GM12878 (cell line): ENCODE measurements at regions not wholly inside any gene's neighbourhood (a gene's known extent, or its start where the extent isn't known, plus 50 kb on each side); places are given as distances from the start of the nearest gene placed in this dataset.

Experiments used
- ATAC-seq: fragments of 200-7000 bp; cut with Tn5 transposase; 3 replicates; pipeline ENCODE4 v1.9.1; 2020; ENCODE audit warnings: mild to moderate bottlenecking, moderate library complexity
- BruUV-seq: library from RNA; stranded (reverse); fragments of 400-500 nt; replicated peaks from 2 replicates; lab custom pipeline; 2021; lab: Mats Ljungman, UMichigan
- CTCF ChIA-PET: fragments of 300-600 bp; sonication (Branson Sonifier 250); formaldehyde crosslinking; extraction: SDS; loops from one replicate; lab custom pipeline; 2021; ENCODE audit warnings: inconsistent platforms; lab: Yijun Ruan, JAX
- POLR2A ChIA-PET: fragments of 350-600 bp; formaldehyde crosslinking; extraction: SDS; loops from one replicate; lab custom pipeline; 2021; ENCODE audit warnings: inconsistent platforms; lab: Charles Lee
- RAD21 ChIA-PET: fragments of 300-600 bp; sonication (Branson Sonifier 250); formaldehyde crosslinking; loops from one replicate; lab custom pipeline; 2023; ENCODE audit warnings: antibody characterized with exemption; ENCODE audit not compliant: unreplicated experiment; lab: Charles Lee
- SMC1A ChIA-PET: fragments of 300-600 bp; sonication (Branson Sonifier 250); formaldehyde crosslinking; loops from one replicate; lab custom pipeline; 2023; ENCODE audit not compliant: unreplicated experiment, uncharacterized antibody; lab: Charles Lee
- DNase-seq: peaks from one replicate; pipeline ENCODE4 v3.0.0-alpha.2; 2011; ENCODE audit warnings: low read depth, low spot score
- FAIRE-seq: peaks from 3 replicates; lab custom pipeline; 2011; peaks lifted over from hg19 to GRCh38; lab: Jason Lieb, UNC
- H2AFZ ChIP-seq: 2 replicates; pipeline ENCODE4 v1.6.0; 2011; ENCODE audit warnings: low read depth, low read length, control low read depth; ENCODE audit not compliant: control insufficient read depth
- H3K27ac ChIP-seq: 2 replicates; pipeline ENCODE4 v1.5.1; 2011; ENCODE audit warnings: control low read depth; ENCODE audit not compliant: control insufficient read depth, insufficient read depth
- H3K27me3 ChIP-seq, 2 experiments: replicated peaks in 1 of 2; 2 replicates each; pipeline versions ENCODE4 v1.6.0 to v1.6.1; 2011; ENCODE audit warnings: low read length in 1 of 2; ENCODE audit not compliant: control insufficient read depth in 2 of 2, insufficient read depth in 2 of 2
- H3K36me3 ChIP-seq, 2 experiments: 2 replicates each; pipeline ENCODE4 v1.5.1; 2011; ENCODE audit warnings: low read length in 1 of 2; ENCODE audit not compliant: control insufficient read depth in 2 of 2, insufficient read depth in 2 of 2
- H3K4me1 ChIP-seq: 2 replicates; pipeline ENCODE4 v1.6.1; 2011; ENCODE audit warnings: mild to moderate bottlenecking, low read length, moderate library complexity, mixed read lengths; ENCODE audit not compliant: control insufficient read depth, insufficient read depth
- H3K4me2 ChIP-seq: 2 replicates; pipeline ENCODE4 v1.6.0; 2011; ENCODE audit warnings: control low read depth; ENCODE audit not compliant: control insufficient read depth, insufficient read depth
- H3K4me3 ChIP-seq: fragments of 200-600 bp; sonication (generic); 2 replicates; pipeline ENCODE4 v1.5.1; 2016
- H3K79me2 ChIP-seq: 2 replicates; pipeline ENCODE4 v1.6.0; 2011; ENCODE audit warnings: low read length; ENCODE audit not compliant: control insufficient read depth, insufficient read depth
- H3K9ac ChIP-seq: 2 replicates; pipeline ENCODE4 v1.8.0; 2011; ENCODE audit warnings: low read length, control low read depth, mixed read lengths; ENCODE audit not compliant: control insufficient read depth, insufficient read depth
- H3K9me3 ChIP-seq: replicated peaks from 3 replicates; pipeline ENCODE4 v1.5.1; 2011; ENCODE audit warnings: mild to moderate bottlenecking, low read length; ENCODE audit not compliant: control insufficient read depth, insufficient read depth
- H4K20me1 ChIP-seq: 2 replicates; pipeline ENCODE4 v1.6.0; 2011; ENCODE audit not compliant: control insufficient read depth, insufficient read depth
- ATF2 ChIP-seq: IDR thresholded peaks from 2 replicates; pipeline ENCODE4 v1.6.1; 2012; ENCODE audit warnings: low read length, inconsistent platforms
- CBX3 ChIP-seq: fragments of 200-600 bp; sonication (generic); IDR thresholded peaks from 2 replicates; pipeline ENCODE4 v1.6.1; 2016; ENCODE audit warnings: low read depth, borderline replicate concordance
- HCFC1 ChIP-seq: fragments of 150-350 bp; IDR thresholded peaks from 2 replicates; pipeline ENCODE4 v1.6.1; 2014; ENCODE audit warnings: low read length
- MTA2 ChIP-seq: fragments of 450-650 bp; IDR thresholded peaks from 2 replicates; pipeline ENCODE4 v1.6.1; 2016; ENCODE audit warnings: low read depth, mild to moderate bottlenecking, moderate library complexity
- MXI1 ChIP-seq: fragments of 150-350 bp; IDR thresholded peaks from 2 replicates; pipeline ENCODE4 v1.6.1; 2011; ENCODE audit warnings: low read depth, mild to moderate bottlenecking, inconsistent platforms, low read length, improper control_type of control experiment
- SKIL ChIP-seq: fragments of 450-650 bp; IDR thresholded peaks from 2 replicates; pipeline ENCODE4 v1.6.1; 2017; ENCODE audit warnings: mild to moderate bottlenecking, low read depth, inconsistent platforms; ENCODE audit not compliant: poor library complexity, severe bottlenecking
- SMC3 ChIP-seq: IDR thresholded peaks from 2 replicates; pipeline ENCODE4 v1.6.1; 2011; ENCODE audit warnings: low read length, improper control_type of control experiment, borderline replicate concordance
- SREBF1 ChIP-seq: IDR thresholded peaks from 2 replicates; pipeline ENCODE4 v1.6.1; 2012; ENCODE audit warnings: mild to moderate bottlenecking, low read length
- TBL1XR1 ChIP-seq: IDR thresholded peaks from 2 replicates; pipeline ENCODE4 v1.6.1; 2012; ENCODE audit warnings: low read depth, low read length, improper control_type of control experiment
- ZNF207 ChIP-seq: fragments of 450-650 bp; IDR thresholded peaks from 2 replicates; pipeline ENCODE4 v1.6.1; 2014; ENCODE audit warnings: antibody characterized with exemption, mild to moderate bottlenecking, borderline replicate concordance
- WGBS: methylation state at CpG from one replicate; pipeline ENCODE4 v1.1.6; 2016; ENCODE audit warnings: low lambda C conversion rate; ENCODE audit not compliant: insufficient replicate concordance, insufficient coverage; ENCODE audit errors: missing lambda C conversion rate; 5-methylcytosine and 5-hydroxymethylcytosine counted together
- in situ Hi-C: fragments of 300-500 bp; cut with MboI; formaldehyde crosslinking; loops from 9 replicates; pipeline ENCODE4 v1.14.3; 2018; ENCODE audit warnings: mixed read lengths
- intact Hi-C: fragments of 100-400 bp; cut with micrococcal nuclease; formaldehyde crosslinking; loops from one replicate; pipeline ENCODE4 v1.14.2; 2022; ENCODE audit not compliant: unreplicated experiment
- TF ChIP-seq, protein P1 (sequence below): fragments of 450-650 bp; IDR thresholded peaks from 2 replicates; pipeline ENCODE4 v1.6.1; 2017; ENCODE audit warnings: mild to moderate bottlenecking, moderate library complexity
- TF ChIP-seq, protein P2 (sequence below): IDR thresholded peaks from 2 replicates; pipeline ENCODE4 v1.6.1; 2012; ENCODE audit warnings: low read depth, low read length, improper control_type of control experiment

GRCh38 chr7:67725423-67725822 lies 728.8 kb downstream of the TYW1 start:
- no peak overlapping the region for H3K27ac ChIP-seq
- ChIA-PET RAD21 (no interaction called here), SMC1A (no interaction called here), POLR2A (no interaction called here), CTCF (no interaction called here)
- H3K9me3 ChIP-seq, result no peaks in the 10 kb centered on the region
- H4K20me1 ChIP-seq, result no peaks in the 10 kb centered on the region
- ATAC-seq (no peak), FAIRE-seq (no peak), DNase-seq (no peak)
- H2AFZ ChIP-seq, result no peak overlapping the region
- intact Hi-C loops (no loop called here), in situ Hi-C loops (no loop called here)
- no peaks in the 10 kb centered on the region for H3K27me3 ChIP-seq
- no TSS peak for BruUV-seq
- H3K36me3 ChIP-seq, result no peaks in the 10 kb centered on the region
- no peaks in the 10 kb centered on the region for H3K4me1 ChIP-seq
- H3K9ac ChIP-seq, result no peak overlapping the region
- TF ChIP-seq TBL1XR1 (no peak), MTA2 (no peak), MXI1 (no peak), CBX3 (no peak), SMC3 (no peak), SKIL (no peak), SREBF1 (no peak), HCFC1 (no peak), ATF2 (no peak), ZNF207 (no peak)
- TF ChIP-seq, protein P1, sequence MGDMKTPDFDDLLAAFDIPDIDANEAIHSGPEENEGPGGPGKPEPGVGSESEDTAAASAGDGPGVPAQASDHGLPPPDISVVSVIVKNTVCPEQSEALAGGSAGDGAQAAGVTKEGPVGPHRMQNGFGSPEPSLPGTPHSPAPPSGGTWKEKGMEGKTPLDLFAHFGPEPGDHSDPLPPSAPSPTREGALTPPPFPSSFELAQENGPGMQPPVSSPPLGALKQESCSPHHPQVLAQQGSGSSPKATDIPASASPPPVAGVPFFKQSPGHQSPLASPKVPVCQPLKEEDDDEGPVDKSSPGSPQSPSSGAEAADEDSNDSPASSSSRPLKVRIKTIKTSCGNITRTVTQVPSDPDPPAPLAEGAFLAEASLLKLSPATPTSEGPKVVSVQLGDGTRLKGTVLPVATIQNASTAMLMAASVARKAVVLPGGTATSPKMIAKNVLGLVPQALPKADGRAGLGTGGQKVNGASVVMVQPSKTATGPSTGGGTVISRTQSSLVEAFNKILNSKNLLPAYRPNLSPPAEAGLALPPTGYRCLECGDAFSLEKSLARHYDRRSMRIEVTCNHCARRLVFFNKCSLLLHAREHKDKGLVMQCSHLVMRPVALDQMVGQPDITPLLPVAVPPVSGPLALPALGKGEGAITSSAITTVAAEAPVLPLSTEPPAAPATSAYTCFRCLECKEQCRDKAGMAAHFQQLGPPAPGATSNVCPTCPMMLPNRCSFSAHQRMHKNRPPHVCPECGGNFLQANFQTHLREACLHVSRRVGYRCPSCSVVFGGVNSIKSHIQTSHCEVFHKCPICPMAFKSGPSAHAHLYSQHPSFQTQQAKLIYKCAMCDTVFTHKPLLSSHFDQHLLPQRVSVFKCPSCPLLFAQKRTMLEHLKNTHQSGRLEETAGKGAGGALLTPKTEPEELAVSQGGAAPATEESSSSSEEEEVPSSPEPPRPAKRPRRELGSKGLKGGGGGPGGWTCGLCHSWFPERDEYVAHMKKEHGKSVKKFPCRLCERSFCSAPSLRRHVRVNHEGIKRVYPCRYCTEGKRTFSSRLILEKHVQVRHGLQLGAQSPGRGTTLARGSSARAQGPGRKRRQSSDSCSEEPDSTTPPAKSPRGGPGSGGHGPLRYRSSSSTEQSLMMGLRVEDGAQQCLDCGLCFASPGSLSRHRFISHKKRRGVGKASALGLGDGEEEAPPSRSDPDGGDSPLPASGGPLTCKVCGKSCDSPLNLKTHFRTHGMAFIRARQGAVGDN, result no peak
- TF ChIP-seq, protein P2, sequence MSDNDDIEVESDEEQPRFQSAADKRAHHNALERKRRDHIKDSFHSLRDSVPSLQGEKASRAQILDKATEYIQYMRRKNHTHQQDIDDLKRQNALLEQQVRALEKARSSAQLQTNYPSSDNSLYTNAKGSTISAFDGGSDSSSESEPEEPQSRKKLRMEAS, result no peak
- H3K79me2 ChIP-seq, result no peaks in the 10 kb centered on the region
- no peak overlapping the region for H3K4me3 ChIP-seq
- no peak overlapping the region for H3K4me2 ChIP-seq
- 26% methylated on average over 3 of the region's 3 CpGs for WGBS
